ENCODE measurements at regions not wholly inside any gene's neighbourhood (a gene's known extent, or its start where the extent isn't known, plus 50 kb on each side); places are given as distances from the start of the nearest gene placed in this dataset.

DNA sequence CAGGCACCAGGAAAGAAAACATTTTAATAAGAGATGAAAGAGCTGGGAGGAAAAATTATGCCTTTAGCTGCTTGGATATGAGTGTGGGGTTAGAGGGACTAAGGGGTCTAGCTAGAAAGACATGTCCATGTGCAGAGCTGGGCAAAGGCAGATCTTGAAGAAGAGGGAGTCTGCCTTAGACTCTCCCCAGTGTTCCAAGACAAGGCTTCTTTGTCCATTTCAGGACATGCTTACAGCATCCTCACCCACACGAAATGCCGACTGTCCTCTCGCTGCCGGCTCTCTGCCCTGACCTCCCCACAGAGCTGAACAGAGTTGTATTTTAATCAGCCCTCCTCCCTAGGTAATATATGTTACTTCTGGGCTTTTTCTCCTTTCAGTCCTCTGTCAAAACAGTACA is 100.7 kb upstream of the ATP1B1 start:
- TF ChIP-seq POLR2A (IDR thresholded peaks at IDR 0.05; ENCODE audit: low read depth, low read length), result no peak
- TF ChIP-seq PAX5 (IDR thresholded peaks at IDR 0.05; ENCODE audit: insufficient read depth, low read length, severe bottlenecking), result no peak
- TF ChIP-seq SPI1 (IDR thresholded peaks at IDR 0.05; ENCODE audit: low read depth, low read length), result no peak
- no peak for TF ChIP-seq TAF1 (IDR thresholded peaks at IDR 0.05; ENCODE audit: low read depth, low read length)
- no peak for TF ChIP-seq POLR2AphosphoS5 (IDR thresholded peaks at IDR 0.05; ENCODE audit: low read depth, low read length)
- no peak for TF ChIP-seq POU2F2 (IDR thresholded peaks at IDR 0.05; ENCODE audit: low read depth, low read length)
